Ovary (tissue), 7 donors: ENCODE measurements at regions not wholly inside any gene's neighbourhood (a gene's known extent, or its start where the extent isn't known, plus 50 kb on each side); places are given as distances from the start of the nearest gene placed in this dataset.

ENCODE experiments used
- DNase-seq, 5 donors: peaks; one replicate each; pipeline ENCODE4 v3.0.0-alpha.2; 2019 to 2020
- H3K27ac ChIP-seq, 2 donors: fragments of 200-600 bp; one replicate each; pipeline versions ENCODE4 v1.5.1 to v1.8.0; 2019 to 2022
- H3K27me3 ChIP-seq: fragments of 200-600 bp; one replicate; pipeline ENCODE4 v1.8.0; 2022
- H3K36me3 ChIP-seq: fragments of 200-600 bp; sonication (generic); one replicate; pipeline ENCODE4 v1.5.1; 2019
- H3K4me1 ChIP-seq: one replicate; pipeline ENCODE4 v1.8.1; 2013; ENCODE audit warnings: mild to moderate bottlenecking, moderate library complexity; ENCODE audit not compliant: insufficient read depth
- H3K4me3 ChIP-seq: fragments of 200-600 bp; sonication (generic); one replicate; pipeline ENCODE4 v1.5.1; 2017
- H3K9me3 ChIP-seq, 2 donors: fragments of 200-600 bp in 1 of 2; sonication (generic) in 1 of 2; one replicate each; pipeline versions ENCODE4 v1.5.1 to v1.8.1; 2013 to 2019; ENCODE audit warnings: mild to moderate bottlenecking in 1 of 2, moderate library complexity in 1 of 2
- CTCF ChIP-seq, 3 donors: fragments of 450-650 bp in 2 of 3; fragments of 200-600 bp in 1 of 3; IDR thresholded peaks; one replicate each; pipeline versions ENCODE4 v1.5.1 to v1.8.0; 2016 to 2022; ENCODE audit warnings: antibody characterized with exemption in 3 of 3, mild to moderate bottlenecking in 1 of 3
- EP300 ChIP-seq: sonication (generic); formaldehyde crosslinking; IDR thresholded peaks from one replicate; pipeline ENCODE4 v1.6.1; 2017; ENCODE audit warnings: antibody characterized with exemption
- POLR2A ChIP-seq: fragments of 450-650 bp; IDR thresholded peaks from one replicate; pipeline ENCODE4 v1.6.1; 2017; ENCODE audit warnings: antibody characterized with exemption, mild to moderate bottlenecking, moderate library complexity
- WGBS, 3 donors: extraction: QIAGEN DNeasy Blood & Tissue Kit in 1 of 3; methylation state at CpG; one replicate each; pipeline versions ENCODE4 v1.1.5 to v1.1.7; 2013 to 2017; 5-methylcytosine and 5-hydroxymethylcytosine counted together
- intact Hi-C, 4 donors: fragments of 100-400 bp; cut with DNase I; formaldehyde crosslinking; loops; one replicate each; pipeline versions ENCODE4 v1.11.0 to v1.15.1; 2022 to 2023
- donor health status: DM: no; HTN: no; CAD: no; lungs with moderate emphysema.
- donor health status: DM: no; HTN: no; CAD: no.
- donor health status: Bipolar disorder and iron deficiency.
- donor health status: DM: no; HTN: no; CAD: no.
- donor health status: DM: yes; HTN: yes; CAD: no.

DNA sequence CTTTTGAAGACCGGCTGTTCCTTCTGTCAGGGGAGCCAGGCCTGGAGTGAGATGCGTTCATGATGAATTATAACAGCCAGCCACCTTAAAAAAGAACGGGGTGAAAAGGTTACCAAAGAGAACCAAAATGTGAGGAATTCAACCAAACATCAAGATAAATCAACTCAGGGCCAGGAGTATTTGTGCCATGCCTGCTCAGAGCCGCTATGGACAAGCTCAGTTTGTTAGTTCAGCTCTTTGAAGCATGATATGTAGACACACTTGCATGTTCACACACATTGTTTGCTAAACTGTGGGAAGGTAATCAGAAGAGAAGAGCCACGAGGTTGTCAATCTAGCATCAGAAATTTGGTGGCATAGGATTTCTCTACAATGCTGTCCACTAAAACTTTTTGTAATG is 367.4 kb upstream of the TBX3 start:
- intact Hi-C loops, result no loop called here
- Histone ChIP-seq H3K4me3 (no peak overlapping the region), H3K27me3 (no peaks in the 10 kb centered on the region), H3K27ac (no peak overlapping the region), H3K36me3 (no peaks in the 10 kb centered on the region), H3K9me3 (no peaks in the 10 kb centered on the region), H3K4me1 (no peaks in the 10 kb centered on the region)
- DNase-seq, result no peak
- TF ChIP-seq CTCF (IDR thresholded peaks at IDR 0.05) (no peak), EP300 (no peak), POLR2A (no peak)
- 62 to 67% (median 65%) methylated on average over 5 of the region's 5 CpGs for WGBS, 3 donors

DNA sequence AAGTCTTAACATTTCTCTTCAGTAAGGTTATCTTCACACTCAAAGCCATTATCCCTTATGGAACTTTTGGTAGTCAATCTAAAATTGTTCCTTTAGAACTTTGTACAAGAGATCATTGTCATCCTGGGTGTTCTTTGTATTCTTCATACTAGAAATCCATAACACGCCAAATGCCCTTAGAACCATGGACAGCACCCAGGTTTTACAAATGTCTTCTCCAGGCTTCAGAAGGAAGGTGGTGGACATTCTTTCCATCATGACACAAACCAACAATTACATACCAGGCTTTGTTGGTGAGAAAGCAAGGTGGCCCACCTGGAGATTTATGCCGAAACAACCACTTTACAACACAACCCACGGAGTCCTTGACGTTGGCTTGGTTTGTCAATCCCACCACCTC is 365.6 kb upstream of the TBX3 start:
- H3K36me3 ChIP-seq, result no peaks in the 10 kb centered on the region
- H3K27me3 ChIP-seq, result no peaks in the 10 kb centered on the region
- H3K27ac ChIP-seq, result no peak overlapping the region
- TF ChIP-seq POLR2A (no peak), CTCF (IDR thresholded peaks at IDR 0.05) (no peak), EP300 (no peak)
- WGBS, 3 donors, result 70 to 76% (median 74%) methylated on average over 4 of the region's 4 CpGs
- DNase-seq, result no peak
- no peaks in the 10 kb centered on the region for H3K9me3 ChIP-seq
- intact Hi-C loops, result no loop called here
- no peak overlapping the region for H3K4me3 ChIP-seq
- H3K4me1 ChIP-seq, result no peaks in the 10 kb centered on the region

GRCh38 chr12:115046805-115047204 is 362.8 kb upstream of the TBX3 start:
- no peak overlapping the region for H3K27ac ChIP-seq
- H3K4me1 ChIP-seq, result no peaks in the 10 kb centered on the region
- H3K9me3 ChIP-seq, result no peaks in the 10 kb centered on the region
- no peaks in the 10 kb centered on the region for H3K36me3 ChIP-seq
- WGBS, 3 donors, result 86 to 88% (median 87%) methylated on average over 1 of the region's 1 CpG
- H3K27me3 ChIP-seq, result no peaks in the 10 kb centered on the region
- no peak for DNase-seq
- intact Hi-C loops, result no loop called here
- no peak for TF ChIP-seq CTCF (IDR thresholded peaks at IDR 0.05)
- no peak for TF ChIP-seq EP300
- TF ChIP-seq POLR2A, result no peak
- no peak overlapping the region for H3K4me3 ChIP-seq

GRCh38 chr12:115044073-115044472 is 360.1 kb upstream of the TBX3 start:
- H3K4me3 ChIP-seq, result no peak overlapping the region
- TF ChIP-seq POLR2A (no peak), EP300 (no peak), CTCF (IDR thresholded peaks at IDR 0.05) (no peak)
- no peaks in the 10 kb centered on the region for H3K9me3 ChIP-seq
- WGBS, 3 donors, result 80 to 86% (median 85%) methylated on average over 6 of the region's 6 CpGs
- no peaks in the 10 kb centered on the region for H3K4me1 ChIP-seq
- no peak for DNase-seq
- intact Hi-C loops, result no loop called here
- no peaks in the 10 kb centered on the region for H3K36me3 ChIP-seq
- no peak overlapping the region for H3K27ac ChIP-seq
- H3K27me3 ChIP-seq, result no peaks in the 10 kb centered on the region

DNA sequence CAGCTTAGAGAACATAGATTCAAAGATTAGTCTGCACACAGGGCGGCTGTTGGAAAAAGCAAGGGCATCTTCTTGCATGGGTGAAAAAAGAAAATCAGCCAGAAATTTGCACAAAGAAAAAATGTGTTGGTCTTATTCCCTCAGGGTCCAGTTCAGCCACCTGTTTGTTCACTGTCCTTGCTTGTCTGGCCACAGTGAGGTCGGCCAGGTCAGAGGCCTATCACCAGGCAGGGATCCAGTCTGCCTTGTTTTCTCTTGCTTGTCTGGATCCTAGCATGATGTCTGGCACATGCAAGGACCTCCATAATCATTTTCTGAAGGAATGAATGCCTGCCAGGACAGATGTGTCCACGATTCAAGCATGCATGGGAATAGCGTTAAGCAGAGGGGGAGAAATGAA is 359.1 kb upstream of the TBX3 start:
- no peak overlapping the region for H3K4me3 ChIP-seq
- no peaks in the 10 kb centered on the region for H3K36me3 ChIP-seq
- TF ChIP-seq POLR2A (no peak), CTCF (IDR thresholded peaks at IDR 0.05) (no peak), EP300 (no peak)
- WGBS, 3 donors, result 83 to 87% (median 84%) methylated on average over 4 of the region's 4 CpGs
- no peaks in the 10 kb centered on the region for H3K27me3 ChIP-seq
- intact Hi-C loops, result no loop called here
- H3K27ac ChIP-seq, result no peak overlapping the region
- no peak for DNase-seq
- H3K9me3 ChIP-seq, result no peaks in the 10 kb centered on the region
- H3K4me1 ChIP-seq, result no peaks in the 10 kb centered on the region
